CD14-positive monocyte (primary cell): ENCODE measurements at regions not wholly inside any gene's neighbourhood (a gene's known extent, or its start where the extent isn't known, plus 50 kb on each side); places are given as distances from the start of the nearest gene placed in this dataset.

ENCODE experiments used
- DNase-seq, 3 donors: peaks; one replicate each; pipeline ENCODE4 v3.0.0-alpha.2; 2011 to 2022
- H2AFZ ChIP-seq: 2 replicates; pipeline ENCODE4 v1.6.0; 2012; ENCODE audit warnings: mild to moderate bottlenecking, low read depth, low read length, inconsistent platforms; ENCODE audit not compliant: insufficient read depth, poor library complexity, severe bottlenecking
- H3K27ac ChIP-seq, 2 donors: 1 replicate in 1 of 2; 2 replicates in 1 of 2; pipeline ENCODE4 v1.5.1; 2012 to 2013; ENCODE audit warnings: low read length in 2 of 2, control low read depth in 1 of 2, inconsistent platforms in 1 of 2, low read depth in 1 of 2, mild to moderate bottlenecking in 1 of 2
- H3K27me3 ChIP-seq, 2 donors: one replicate each; pipeline versions ENCODE4 v1.6.0 to v1.6.1; 2011 to 2013; ENCODE audit warnings: low read length in 2 of 2; ENCODE audit not compliant: control insufficient read depth in 2 of 2, insufficient read depth in 2 of 2
- H3K36me3 ChIP-seq, 2 donors: replicated peaks in 1 of 2; 1 replicate in 1 of 2; 2 replicates in 1 of 2; pipeline versions ENCODE4 v1.5.1 to v1.6.1; 2012 to 2013; ENCODE audit warnings: low read length in 2 of 2, control low read depth in 1 of 2, inconsistent platforms in 1 of 2, mild to moderate bottlenecking in 1 of 2; ENCODE audit not compliant: insufficient read depth in 2 of 2, control insufficient read depth in 1 of 2
- H3K4me1 ChIP-seq, 2 donors: 1 replicate in 1 of 2; 2 replicates in 1 of 2; pipeline versions ENCODE4 v1.5.1 to v1.6.1; 2012 to 2013; ENCODE audit warnings: low read length in 2 of 2, control low read depth in 1 of 2, inconsistent platforms in 1 of 2, mild to moderate bottlenecking in 1 of 2, moderate library complexity in 1 of 2; ENCODE audit not compliant: insufficient read depth in 2 of 2, control insufficient read depth in 1 of 2
- H3K4me2 ChIP-seq: replicated peaks from 2 replicates; pipeline ENCODE3; 2012; ENCODE audit warnings: low read length, moderate library complexity, mild to moderate bottlenecking; ENCODE audit not compliant: poor library complexity, severe bottlenecking; ENCODE audit errors: extremely low read depth
- H3K4me3 ChIP-seq, 3 experiments: fragments of 200-600 bp in 1 of 3; sonication (generic) in 1 of 3; replicated peaks in 1 of 3; 1 replicate in 2 of 3; 2 replicates in 1 of 3; pipeline ENCODE4 v1.5.1; 2011 to 2013; ENCODE audit warnings: low read length in 3 of 3, mild to moderate bottlenecking in 3 of 3, control low read depth in 2 of 3, low read depth in 2 of 3, inconsistent platforms in 1 of 3, moderate library complexity in 1 of 3
- H3K79me2 ChIP-seq: 2 replicates; pipeline ENCODE4 v1.6.0; 2012; ENCODE audit warnings: mild to moderate bottlenecking, control low read depth, inconsistent platforms, low read length, moderate library complexity; ENCODE audit not compliant: insufficient read depth
- H3K9ac ChIP-seq: 2 replicates; pipeline ENCODE4 v1.6.0; 2017; ENCODE audit warnings: low read length, mild to moderate bottlenecking; ENCODE audit not compliant: insufficient read depth, poor library complexity, severe bottlenecking
- H3K9me3 ChIP-seq, 2 donors: replicated peaks in 1 of 2; 1 replicate in 1 of 2; 2 replicates in 1 of 2; pipeline versions ENCODE4 v1.5.1 to v1.6.1; 2012 to 2013; ENCODE audit warnings: low read length in 2 of 2, control low read depth in 1 of 2; ENCODE audit not compliant: control insufficient read depth in 1 of 2, insufficient read depth in 1 of 2
- H4K20me1 ChIP-seq: 2 replicates; pipeline ENCODE4 v1.6.0; 2012; ENCODE audit warnings: mild to moderate bottlenecking, low read length, control low read depth, moderate library complexity; ENCODE audit not compliant: insufficient read depth
- H3K27ac Mint-ChIP-seq, 7 donors: one replicate each; pipeline ENCODE4 v1.8.0; 2020; ENCODE audit warnings: mild to moderate bottlenecking in 7 of 7, mixed read lengths in 7 of 7, moderate library complexity in 6 of 7, inconsistent platforms in 2 of 7
- H3K27me3 Mint-ChIP-seq, 3 donors: one replicate each; pipeline ENCODE4 v1.8.0; 2021 to 2022; ENCODE audit warnings: low read depth in 3 of 3, mild to moderate bottlenecking in 3 of 3, mixed read lengths in 3 of 3, moderate library complexity in 3 of 3, inconsistent platforms in 1 of 3
- H3K36me3 Mint-ChIP-seq, 2 donors: one replicate each; pipeline ENCODE4 v1.8.0; 2020; ENCODE audit warnings: mixed read lengths in 2 of 2, inconsistent platforms in 1 of 2, mild to moderate bottlenecking in 1 of 2
- H3K4me1 Mint-ChIP-seq: one replicate; pipeline ENCODE4 v1.8.0; 2020; ENCODE audit warnings: mild to moderate bottlenecking, mixed read lengths
- H3K4me3 Mint-ChIP-seq, 2 donors: one replicate each; pipeline ENCODE4 v1.8.0; 2020; ENCODE audit warnings: mild to moderate bottlenecking in 2 of 2, mixed read lengths in 2 of 2, moderate library complexity in 1 of 2
- H3K9me3 Mint-ChIP-seq, 7 donors: one replicate each; pipeline ENCODE4 v1.8.0; 2020 to 2022; ENCODE audit warnings: mixed read lengths in 7 of 7, mild to moderate bottlenecking in 6 of 7, moderate library complexity in 6 of 7, inconsistent platforms in 2 of 7
- CTCF ChIP-seq: fragments of 200-600 bp; IDR thresholded peaks from one replicate; pipeline ENCODE4 v1.8.0; 2022; ENCODE audit warnings: antibody characterized with exemption, mild to moderate bottlenecking
- WGBS: methylation state at CpG from one replicate; pipeline ENCODE4 v1.1.5; 2013; ENCODE audit warnings: missing lambda C conversion rate; ENCODE audit not compliant: insufficient coverage; 5-methylcytosine and 5-hydroxymethylcytosine counted together
- intact Hi-C, 2 donors: fragments of 100-400 bp; cut with micrococcal nuclease; formaldehyde crosslinking; loops; one replicate each; pipeline versions ENCODE4 v1.15.0 to v1.15.1; 2023

- Histone ChIP-seq H3K9ac (no peak overlapping the region), H3K4me2 (no peak overlapping the region), H4K20me1 (no peaks in the 10 kb centered on the region), H3K79me2 (no peaks in the 10 kb centered on the region), H3K9me3 (no peaks in the 10 kb centered on the region), H3K27ac (no peak overlapping the region), H3K27me3 (peaks cover 3% of the 10 kb centered on the region in 2 donors), H2AFZ (no peak overlapping the region), H3K4me1 (no peaks in the 10 kb centered on the region), H3K4me3 (no peak overlapping the region), H3K36me3 (no peaks in the 10 kb centered on the region)
- DNase-seq = no peak
- WGBS = 70% methylated on average over 1 of the region's 2 CpGs
- no peak for TF ChIP-seq CTCF
- Mint-ChIP-seq H3K9me3 (peaks cover 0 to 10% (median 2%) of the 10 kb centered on the region in 7 donors), H3K4me3 (no peak overlapping the region), H3K27ac (no peak overlapping the region), H3K27me3 (peaks cover 3 to 9% (median 4%) of the 10 kb centered on the region in 3 donors), H3K36me3 (no peaks in the 10 kb centered on the region), H3K4me1 (no peaks in the 10 kb centered on the region)
- intact Hi-C loops = no loop called here
Measured at GRCh38 chr6:150539568-150539967, 60.1 kb upstream of the PLEKHG1 start.

GRCh38 chr6:150541576-150541975 lies 58.1 kb upstream of the PLEKHG1 start:
- Histone ChIP-seq H3K27ac (no peak overlapping the region), H4K20me1 (no peaks in the 10 kb centered on the region), H2AFZ (no peak overlapping the region), H3K4me3 (no peak overlapping the region), H3K9me3 (no peaks in the 10 kb centered on the region), H3K27me3 (peaks cover 3% of the 10 kb centered on the region in 2 donors), H3K9ac (no peak overlapping the region), H3K36me3 (no peaks in the 10 kb centered on the region), H3K4me2 (no peak overlapping the region), H3K79me2 (no peaks in the 10 kb centered on the region), H3K4me1 (no peaks in the 10 kb centered on the region)
- no CpG with 5 or more reads among the region's 2 CpGs for WGBS
- peaks cover 4 to 17% (median 7%) of the 10 kb centered on the region in 3 donors for H3K27me3 Mint-ChIP-seq
- peaks cover 0 to 7% (median 2%) of the 10 kb centered on the region in 7 donors for H3K9me3 Mint-ChIP-seq
- intact Hi-C loops = no loop called here
- no peaks in the 10 kb centered on the region for H3K36me3 Mint-ChIP-seq
- H3K4me3 Mint-ChIP-seq = no peak overlapping the region
- no peak for DNase-seq
- H3K27ac Mint-ChIP-seq = no peak overlapping the region
- no peak for TF ChIP-seq CTCF
- no peaks in the 10 kb centered on the region for H3K4me1 Mint-ChIP-seq
